Heart left ventricle (tissue), 13 donors: ENCODE measurements at regions not wholly inside any gene's neighbourhood (a gene's known extent, or its start where the extent isn't known, plus 50 kb on each side); places are given as distances from the start of the nearest gene placed in this dataset.

Experiments
- CTCF ChIP-seq, 12 donors: fragments of 200-600 bp; sonication (generic) in 4 of 12; IDR thresholded peaks; one replicate each; pipeline versions ENCODE4 v1.5.0 to v1.8.0; 2018 to 2022; ENCODE audit warnings: antibody characterized with exemption in 12 of 12, mild to moderate bottlenecking in 5 of 12
- POLR2A ChIP-seq, 2 donors: fragments of 450-650 bp; IDR thresholded peaks; one replicate each; pipeline ENCODE4 v1.6.1; 2017; ENCODE audit warnings: antibody characterized with exemption in 2 of 2, mild to moderate bottlenecking in 2 of 2, moderate library complexity in 2 of 2
- donor health status: ischemic (EF 13 %, LVEDD 7.1; RV severe dilation, severe dysfunction).
- donor health status: DM: no; HTN: yes; CAD: no.
- donor health status: DM: no; HTN: no; CAD: no.
- donor health status: ischemic (EF 25% LVEDD 6.9; RV normal size, moderate dysfunction).
- donor health status: ischemic (EF 25% LVEDD 5.7; RV mildly dilated, moderate dysfunction).
- donor health status: ischemic (EF 35%, LVEDD 5.7; RV mildly dilated, moderate dysfunction).
- donor health status: nonischemic (EF 11% LVEDD 7.7; RV severe dilation, severe dysfunction).
- donor health status: DM: yes; HTN: yes; CAD: no.
- donor health status: PGD.
- donor health status: ischemic (EF 29% LVEDD 5.4; RV normal size, mild dysfunction).
- donor health status: nonischemic (EF 23%, LVEDD 6.1; RV moderate dilation, normal function).

GRCh38 chr11:70551351-70552166 lies 153.2 kb downstream of the CTTN start:
- TF ChIP-seq CTCF (IDR thresholded peaks at IDR 0.05), result no peak
- TF ChIP-seq POLR2A (IDR thresholded peaks at IDR 0.05), result no peak
